GM21381 (cell line): ENCODE measurements at regions not wholly inside any gene's neighbourhood (a gene's known extent, or its start where the extent isn't known, plus 50 kb on each side); places are given as distances from the start of the nearest gene placed in this dataset.

Source experiments
- ATAC-seq: cut with Tn5 transposase; IDR thresholded peaks from one replicate; pipeline ENCODE4 v1.9.1; 2021; ENCODE audit warnings: mild to moderate bottlenecking, moderate library complexity; ENCODE audit not compliant: unreplicated experiment

DNA sequence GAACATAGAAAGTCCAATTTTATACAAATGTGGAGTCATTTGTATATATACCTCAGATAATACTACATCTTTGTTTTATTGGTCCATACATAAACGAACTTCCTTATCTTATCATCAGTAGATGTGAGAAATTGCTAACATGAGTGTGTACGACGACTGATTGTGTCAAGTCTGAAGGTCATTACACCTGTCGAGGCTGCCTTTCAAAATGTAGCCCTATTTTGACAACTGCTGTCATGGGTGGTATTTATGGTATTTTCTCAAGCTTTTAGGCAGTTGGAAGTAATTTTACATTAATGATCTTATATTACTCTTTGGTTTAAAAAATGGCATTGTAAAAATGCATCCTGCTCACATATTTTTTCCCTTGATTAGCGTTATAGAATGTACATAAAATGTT lies 183.7 kb upstream of the DNAJC19 start:
- ATAC-seq: no peak

DNA sequence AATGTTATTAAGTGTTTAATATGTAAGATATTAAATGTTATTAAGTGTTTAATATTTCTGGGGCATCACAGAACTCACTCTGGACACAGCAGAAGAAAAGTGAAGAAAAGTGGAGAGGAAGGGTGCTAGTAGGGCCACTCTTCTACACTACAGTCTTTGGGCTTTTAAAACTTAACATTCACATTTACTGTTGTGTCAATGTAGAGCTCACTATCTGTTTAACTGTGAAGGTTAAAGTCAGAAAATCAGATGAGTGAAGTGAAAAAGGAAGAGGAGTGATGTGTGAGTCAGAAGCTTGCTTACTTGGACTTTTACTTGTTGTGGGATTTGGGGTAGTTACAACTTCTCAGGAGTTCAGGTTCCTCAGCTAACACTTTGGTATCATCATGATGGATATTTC lies 145.3 kb upstream of the DNAJC19 start:
- no peak for ATAC-seq

GRCh38 chr3:181133832-181134231 lies 144.3 kb upstream of the DNAJC19 start:
- no peak for ATAC-seq

DNA sequence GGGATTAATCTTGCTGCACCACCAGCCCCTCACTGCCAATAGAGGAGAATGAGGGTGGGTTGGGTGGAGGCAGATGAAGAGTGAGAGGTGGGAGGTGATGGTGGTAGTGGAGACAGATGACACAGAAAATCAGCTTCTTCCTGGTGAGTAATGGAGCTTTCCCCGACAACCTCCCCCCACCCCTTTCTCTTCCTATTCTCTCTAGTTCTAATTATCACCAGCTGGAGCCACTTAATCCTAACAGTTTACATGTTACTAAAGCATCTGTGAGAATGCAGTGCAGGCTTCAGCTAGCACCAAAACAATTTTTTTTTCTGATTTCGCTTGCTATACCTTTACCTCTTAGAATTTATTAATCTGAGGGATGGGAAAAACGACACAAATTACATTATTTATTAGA lies 116.1 kb upstream of the DNAJC19 start:
- no peak for ATAC-seq

GRCh38 chr3:181103605-181104004 lies 114.1 kb upstream of the DNAJC19 start:
- ATAC-seq: no peak

GRCh38 chr3:181086011-181086410 lies 96.5 kb upstream of the DNAJC19 start:
- no peak for ATAC-seq

GRCh38 chr3:181081930-181082329 lies 92.4 kb upstream of the DNAJC19 start:
- no peak for ATAC-seq

- no peak for ATAC-seq
Measured at GRCh38 chr3:181076558-181076957, 87.0 kb upstream of the DNAJC19 start.

GRCh38 chr3:181075098-181075497 lies 85.6 kb upstream of the DNAJC19 start:
- ATAC-seq: no peak

GRCh38 chr3:181066143-181067087 lies 76.9 kb upstream of the DNAJC19 start:
- ATAC-seq: no peak

- no peak for ATAC-seq
Measured at GRCh38 chr3:181056136-181056732, 66.7 kb upstream of the DNAJC19 start.

DNA sequence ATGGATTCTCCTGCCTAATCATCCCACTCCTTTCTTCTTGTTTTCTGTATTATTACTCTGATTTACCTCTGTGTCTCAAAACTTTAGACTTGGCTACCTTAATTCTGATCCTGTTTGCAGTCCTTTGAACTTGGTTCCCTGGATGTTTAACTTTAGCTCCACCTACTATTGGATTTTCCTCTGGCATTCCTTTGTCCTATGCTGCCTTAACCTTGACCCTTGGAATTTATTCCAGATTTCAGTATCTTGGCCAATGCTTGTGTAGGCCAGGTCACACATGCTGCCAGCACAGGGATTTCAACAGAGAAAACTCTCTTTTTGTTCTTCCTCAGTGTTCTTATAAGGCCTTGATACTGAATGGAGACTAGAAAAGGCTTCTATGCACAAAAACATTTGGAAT lies 65.0 kb upstream of the DNAJC19 start:
- no peak for ATAC-seq

- no peak for ATAC-seq
Measured at GRCh38 chr3:181052256-181052655, 62.7 kb upstream of the DNAJC19 start.

DNA sequence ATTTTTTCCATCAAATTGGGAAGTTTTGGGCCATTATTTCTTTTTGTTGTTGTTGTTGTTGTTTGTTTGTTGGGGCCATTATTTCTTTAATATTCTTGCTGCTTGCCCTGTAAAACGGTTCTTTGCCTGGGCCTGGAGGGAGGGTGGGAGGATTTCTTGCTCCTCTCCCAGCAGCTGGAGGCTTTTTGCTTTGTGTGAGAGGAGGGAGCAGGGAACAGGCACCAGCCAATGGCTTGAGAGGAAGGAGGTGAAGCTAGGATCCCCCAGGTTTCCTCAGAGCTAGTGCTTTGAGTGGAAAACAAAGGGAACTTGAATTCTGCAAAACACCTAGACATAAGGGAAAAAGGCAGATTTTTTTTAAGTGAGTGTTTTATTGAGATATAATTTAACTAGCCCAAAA lies 61.2 kb upstream of the DNAJC19 start:
- no peak for ATAC-seq

DNA sequence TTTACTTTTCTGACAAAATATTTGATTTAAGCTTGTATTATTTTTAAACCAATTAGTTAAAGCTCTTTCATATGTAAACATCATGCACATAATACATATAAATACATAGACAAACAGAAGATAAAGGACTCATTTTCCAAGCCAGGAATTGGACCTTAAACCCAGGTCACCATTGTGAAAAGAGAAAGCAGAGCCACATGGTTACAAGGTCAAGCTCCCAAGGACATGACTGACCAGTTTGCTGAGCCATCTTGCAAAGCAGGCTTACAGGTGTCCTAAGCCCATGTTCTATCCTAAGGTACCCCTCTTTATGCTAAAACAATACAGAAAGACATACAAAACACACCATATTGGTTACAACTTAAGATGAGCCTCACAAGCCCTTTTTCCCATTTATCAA lies 50.5 kb upstream of the DNAJC19 start:
- no peak for ATAC-seq
